Adrenal gland (tissue), 9 donors: ENCODE measurements at regions not wholly inside any gene's neighbourhood (a gene's known extent, or its start where the extent isn't known, plus 50 kb on each side); places are given as distances from the start of the nearest gene placed in this dataset.

Experiments
- DNase-seq, 7 donors: peaks; one replicate each; pipeline ENCODE4 v3.0.0-alpha.2; 2019 to 2020
- H3K27ac ChIP-seq, 5 donors: fragments of 200-600 bp; sonication (generic) in 4 of 5; 1 replicate in 3 of 5; 2 replicates in 2 of 5; pipeline versions ENCODE4 v1.5.1 to v1.8.0; 2016 to 2020; ENCODE audit warnings: mild to moderate bottlenecking in 1 of 5
- H3K27me3 ChIP-seq: fragments of 200-600 bp; 2 replicates; pipeline ENCODE4 v1.8.0; 2021
- H3K36me3 ChIP-seq, 2 donors: fragments of 200-600 bp; replicated peaks in 1 of 2; 1 replicate in 1 of 2; 2 replicates in 1 of 2; pipeline versions ENCODE4 v1.5.1 to v1.8.0; 2018 to 2022
- H3K4me1 ChIP-seq, 2 donors: fragments of 200-600 bp; replicated peaks in 1 of 2; 1 replicate in 1 of 2; 2 replicates in 1 of 2; pipeline versions ENCODE4 v1.5.1 to v1.8.0; 2018 to 2021
- H3K4me3 ChIP-seq, 4 donors: fragments of 200-600 bp; sonication (generic) in 3 of 4; one replicate each; pipeline ENCODE4 v1.5.1; 2016 to 2018
- H3K9me3 ChIP-seq, 3 donors: fragments of 200-600 bp; sonication (generic) in 1 of 3; replicated peaks in 1 of 3; 1 replicate in 2 of 3; 2 replicates in 1 of 3; pipeline versions ENCODE4 v1.5.1 to v1.8.0; 2016 to 2021
- POLR2A ChIP-seq, 2 donors: fragments of 450-650 bp; IDR thresholded peaks; one replicate each; pipeline ENCODE4 v1.6.1; 2017; ENCODE audit warnings: antibody characterized with exemption in 2 of 2, mild to moderate bottlenecking in 2 of 2, moderate library complexity in 1 of 2
- WGBS, 4 donors: extraction: QIAGEN DNeasy Blood & Tissue Kit in 2 of 4; methylation state at CpG; one replicate each; pipeline versions ENCODE4 v1.1.5 to v1.1.7; 2013 to 2017; 5-methylcytosine and 5-hydroxymethylcytosine counted together
- intact Hi-C, 2 donors: fragments of 100-400 bp; cut with DNase I; formaldehyde crosslinking; loops; one replicate each; pipeline versions ENCODE4 v1.14.1 to v1.15.0; 2022 to 2023
- TF ChIP-seq, protein P1 (sequence below), 6 experiments: fragments of 450-650 bp in 4 of 6; fragments of 200-600 bp in 2 of 6; sonication (generic) in 1 of 6; IDR thresholded peaks; 1 replicate in 5 of 6; 2 replicates in 1 of 6; pipeline versions ENCODE4 v1.5.1 to v1.8.0; 2016 to 2021; ENCODE audit warnings: antibody characterized with exemption in 6 of 6, mild to moderate bottlenecking in 2 of 6, moderate library complexity in 1 of 6
- donor health status: healthy with polysubstance abuse.
- donor health status: Bipolar disorder and iron deficiency.
- donor health status: DM: yes; HTN: yes; CAD: no.
- donor health status: DM: no; HTN: no; CAD: no.
- donor health status: DM: no; HTN: no; CAD: no.

DNA sequence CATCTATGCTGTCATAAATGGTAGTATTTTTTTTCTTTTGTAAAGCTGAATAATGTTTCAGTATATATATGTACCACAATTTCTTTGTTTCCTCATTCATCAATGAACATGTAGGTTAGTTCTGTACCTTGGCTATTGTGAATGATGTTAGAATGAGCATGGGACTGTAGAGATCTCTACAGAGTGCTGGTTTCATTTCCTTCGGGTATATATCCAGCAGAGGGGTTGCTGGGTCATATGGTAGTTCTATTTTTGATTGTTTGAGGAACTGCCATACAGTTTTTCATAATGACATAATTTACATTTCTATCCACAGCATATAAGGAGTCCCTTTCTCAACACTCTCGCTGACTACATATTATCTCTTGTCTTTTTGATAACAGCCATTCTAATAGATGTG lies 243.5 kb downstream of the CDH7 start:
- intact Hi-C loops: no loop called here
- TF ChIP-seq, protein P1, sequence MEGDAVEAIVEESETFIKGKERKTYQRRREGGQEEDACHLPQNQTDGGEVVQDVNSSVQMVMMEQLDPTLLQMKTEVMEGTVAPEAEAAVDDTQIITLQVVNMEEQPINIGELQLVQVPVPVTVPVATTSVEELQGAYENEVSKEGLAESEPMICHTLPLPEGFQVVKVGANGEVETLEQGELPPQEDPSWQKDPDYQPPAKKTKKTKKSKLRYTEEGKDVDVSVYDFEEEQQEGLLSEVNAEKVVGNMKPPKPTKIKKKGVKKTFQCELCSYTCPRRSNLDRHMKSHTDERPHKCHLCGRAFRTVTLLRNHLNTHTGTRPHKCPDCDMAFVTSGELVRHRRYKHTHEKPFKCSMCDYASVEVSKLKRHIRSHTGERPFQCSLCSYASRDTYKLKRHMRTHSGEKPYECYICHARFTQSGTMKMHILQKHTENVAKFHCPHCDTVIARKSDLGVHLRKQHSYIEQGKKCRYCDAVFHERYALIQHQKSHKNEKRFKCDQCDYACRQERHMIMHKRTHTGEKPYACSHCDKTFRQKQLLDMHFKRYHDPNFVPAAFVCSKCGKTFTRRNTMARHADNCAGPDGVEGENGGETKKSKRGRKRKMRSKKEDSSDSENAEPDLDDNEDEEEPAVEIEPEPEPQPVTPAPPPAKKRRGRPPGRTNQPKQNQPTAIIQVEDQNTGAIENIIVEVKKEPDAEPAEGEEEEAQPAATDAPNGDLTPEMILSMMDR (IDR thresholded peaks at IDR 0.05): no peak
- no peak for TF ChIP-seq POLR2A (IDR thresholded peaks at IDR 0.05)
- 69 to 84% (median 75%) methylated on average over 2 of the region's 2 CpGs for WGBS, 4 donors

DNA sequence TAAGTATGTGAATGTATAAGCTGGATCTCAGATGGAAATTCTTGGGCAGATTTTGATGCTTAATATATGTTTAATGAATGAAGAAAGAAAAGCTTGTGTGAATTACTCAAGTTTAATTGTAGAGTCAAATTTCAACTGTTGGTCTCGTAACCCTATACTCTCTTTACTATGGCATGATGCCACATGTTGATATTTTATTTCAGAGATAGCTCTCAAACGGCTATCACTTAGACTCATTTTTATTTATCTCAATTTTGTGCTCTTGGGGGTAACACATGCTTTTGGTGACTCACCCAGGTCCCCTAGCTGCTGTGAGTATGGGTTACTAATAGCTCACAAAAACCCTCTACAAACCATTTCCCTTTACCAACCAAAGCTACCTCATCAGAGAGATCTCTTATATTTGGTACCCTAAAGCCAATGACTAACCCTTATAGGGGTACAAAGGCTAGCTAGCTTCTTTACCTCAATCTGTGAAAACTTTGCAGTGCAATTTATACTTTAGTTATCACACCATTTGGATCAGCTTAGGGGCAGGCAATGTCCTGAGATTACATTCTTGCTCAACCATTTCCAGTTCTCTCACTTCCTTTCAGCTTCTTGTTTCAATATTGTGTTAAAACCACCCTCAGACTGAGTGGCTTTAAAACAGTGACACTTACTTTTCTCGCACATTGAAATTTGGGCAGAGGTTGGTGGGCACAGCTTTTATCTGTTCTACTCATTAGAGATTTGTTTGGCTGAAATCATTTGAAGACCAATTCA lies 240.3 kb downstream of the CDH7 start:
- no peak overlapping the region for H3K27ac ChIP-seq
- TF ChIP-seq, protein P1 (IDR thresholded peaks at IDR 0.05): no peak
- TF ChIP-seq POLR2A (IDR thresholded peaks at IDR 0.05): no peak
- H3K4me3 ChIP-seq: no peak overlapping the region
- H3K9me3 ChIP-seq: no peaks in the 10 kb centered on the region
- no peaks in the 10 kb centered on the region for H3K4me1 ChIP-seq
- intact Hi-C loops: no loop called here
- no peak for DNase-seq
- 59 to 69% (median 65%) methylated on average over 3 of the region's 3 CpGs for WGBS, 4 donors
- no peaks in the 10 kb centered on the region for H3K36me3 ChIP-seq
- no peaks in the 10 kb centered on the region for H3K27me3 ChIP-seq

More for the DNA sequence above, 243.5 kb downstream of the CDH7 start:
- Histone ChIP-seq H3K9me3 (no peaks in the 10 kb centered on the region), H3K27ac (no peak overlapping the region), H3K4me3 (no peak overlapping the region), H3K4me1 (no peaks in the 10 kb centered on the region), H3K27me3 (no peaks in the 10 kb centered on the region), H3K36me3 (no peaks in the 10 kb centered on the region)
- DNase-seq: no peak

DNA sequence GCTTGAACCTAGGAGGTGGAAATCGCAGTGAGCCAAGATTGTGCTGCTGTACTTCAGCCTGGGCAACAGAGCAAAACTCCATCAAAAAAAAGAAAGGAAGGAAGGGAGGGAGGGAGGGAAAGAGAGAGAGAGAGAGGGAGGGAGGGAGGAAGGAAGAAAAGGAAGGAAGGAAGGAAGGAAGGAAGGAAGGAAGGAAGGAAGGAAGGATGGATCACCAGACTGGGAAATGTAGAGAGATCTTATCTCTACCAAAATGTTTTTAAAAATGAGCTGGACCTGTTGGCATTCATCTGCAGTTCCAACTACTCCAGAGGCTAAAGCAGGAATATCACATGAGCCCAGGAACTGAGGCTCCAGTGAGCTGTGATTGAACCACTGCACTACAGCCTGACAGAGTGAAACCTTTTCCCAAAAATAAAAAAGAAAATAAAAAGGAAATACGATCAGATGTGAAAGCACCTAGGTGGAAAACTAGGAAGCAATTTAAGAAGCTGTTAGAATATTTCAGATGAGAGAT lies 239.4 kb downstream of the CDH7 start:
- no peaks in the 10 kb centered on the region for H3K4me1 ChIP-seq
- intact Hi-C loops: no loop called here
- no peak overlapping the region for H3K4me3 ChIP-seq
- no peak for DNase-seq
- no peaks in the 10 kb centered on the region for H3K27me3 ChIP-seq
- no peak overlapping the region for H3K27ac ChIP-seq
- H3K9me3 ChIP-seq: no peaks in the 10 kb centered on the region
- no peaks in the 10 kb centered on the region for H3K36me3 ChIP-seq
- TF ChIP-seq, protein P1 (IDR thresholded peaks at IDR 0.05): no peak
- no peak for TF ChIP-seq POLR2A (IDR thresholded peaks at IDR 0.05)
- 72 to 85% (median 80%) methylated on average over 2 of the region's 2 CpGs for WGBS, 4 donors

GRCh38 chr18:65988972-65989371 lies 238.2 kb downstream of the CDH7 start:
- no peak for TF ChIP-seq POLR2A (IDR thresholded peaks at IDR 0.05)
- TF ChIP-seq, protein P1 (IDR thresholded peaks at IDR 0.05): no peak
- no peaks in the 10 kb centered on the region for H3K4me1 ChIP-seq
- H3K27me3 ChIP-seq: no peaks in the 10 kb centered on the region
- intact Hi-C loops: no loop called here
- no peaks in the 10 kb centered on the region for H3K9me3 ChIP-seq
- H3K27ac ChIP-seq: no peak overlapping the region
- WGBS, 4 donors: 48 to 53% (median 51%) methylated on average over 3 of the region's 3 CpGs
- H3K36me3 ChIP-seq: no peaks in the 10 kb centered on the region
- no peak for DNase-seq
- H3K4me3 ChIP-seq: no peak overlapping the region
